K562 (cell line): ENCODE measurements at regions not wholly inside any gene's neighbourhood (a gene's known extent, or its start where the extent isn't known, plus 50 kb on each side); places are given as distances from the start of the nearest gene placed in this dataset.

Experiments
- CBX1 ChIP-seq: sonication (generic); IDR thresholded peaks from 2 replicates; pipeline ENCODE4 v1.6.1; 2016; ENCODE audit warnings: antibody characterized with exemption, low read depth, mild to moderate bottlenecking
- CREB3 ChIP-seq: fragments of 450-650 bp; conservative IDR thresholded peaks from 2 replicates; pipeline ENCODE4 v1.6.1; 2016; ENCODE audit warnings: missing genetic modification characterization, low read depth, mild to moderate bottlenecking, missing compliant biosample characterization, moderate library complexity
- HDAC1 ChIP-seq, 2 experiments: fragments of 450-650 bp; IDR thresholded peaks; 2 replicates each; pipeline ENCODE4 v1.6.1; 2016 to 2017; ENCODE audit warnings: inconsistent platforms in 1 of 2, mild to moderate bottlenecking in 1 of 2, moderate library complexity in 1 of 2
- MXI1 ChIP-seq: IDR thresholded peaks from 2 replicates; pipeline ENCODE4 v1.6.1; 2011; ENCODE audit warnings: low read depth, mild to moderate bottlenecking, improper control_type of control experiment, low read length
- POLR2G ChIP-seq: fragments of 200-400 bp; formaldehyde crosslinking; IDR thresholded peaks from 2 replicates; pipeline ENCODE4 v1.6.1; 2017; ENCODE audit warnings: low read depth, mild to moderate bottlenecking, antibody characterized with exemption, low read length, moderate library complexity
- SIRT6 ChIP-seq: IDR thresholded peaks from one replicate; pipeline ENCODE4 v1.6.1; 2012; ENCODE audit warnings: low read depth, mild to moderate bottlenecking, control low read depth, inconsistent platforms, low read length, moderate library complexity
- THRB ChIP-seq: fragments of 450-650 bp; formaldehyde crosslinking; conservative IDR thresholded peaks from 2 replicates; pipeline ENCODE4 v1.4.0; 2022; ENCODE audit warnings: mild to moderate bottlenecking, missing genetic modification characterization
- ZBTB11 ChIP-seq, 3 experiments: fragments of 200-800 bp in 1 of 3; fragments of 250-450 bp in 1 of 3; fragments of 450-650 bp in 1 of 3; sonication (Bioruptor Pico) in 1 of 3; sonication (Bioruptor generic) in 1 of 3; formaldehyde crosslinking in 1 of 3; IDR thresholded peaks; 2 replicates each; pipeline versions ENCODE4 v1.6.1 to v1.8.0; 2016 to 2022; ENCODE audit warnings: mild to moderate bottlenecking in 2 of 3, missing genetic modification characterization in 2 of 3, missing compliant biosample characterization in 1 of 3, moderate library complexity in 1 of 3
- ZNF584 ChIP-seq: fragments of 200-800 bp; sonication (Bioruptor generic); IDR thresholded peaks from 2 replicates; pipeline ENCODE4 v1.6.1; 2016; ENCODE audit warnings: low read depth, mild to moderate bottlenecking, missing genetic modification characterization, missing compliant biosample characterization
- ZNF740 ChIP-seq, 3 experiments: fragments of 200-800 bp in 1 of 3; sonication (Bioruptor generic) in 1 of 3; sonication (generic) in 1 of 3; formaldehyde crosslinking in 1 of 3; IDR thresholded peaks; 2 replicates each; pipeline versions ENCODE4 v1.6.1 to v1.8.0; 2016 to 2022; ENCODE audit warnings: mild to moderate bottlenecking in 2 of 3, missing compliant biosample characterization in 2 of 3, missing genetic modification characterization in 2 of 3, missing genetic modification reagents in 1 of 3

- TF ChIP-seq ZBTB11 (CRISPR knock-in tag; IDR thresholded peaks at IDR 0.05) (no peak), SIRT6 (no peak), THRB (CRISPR knock-in tag) (no peak), CBX1 (no peak), ZNF740 (CRISPR knock-in tag; IDR thresholded peaks at IDR 0.05) (no peak), ZNF740 (tag; IDR thresholded peaks at IDR 0.05) (no peak), ZNF584 (CRISPR knock-in tag) (no peak), MXI1 (no peak), CREB3 (tag) (no peak), HDAC1 (IDR thresholded peaks at IDR 0.05) (no peak), POLR2G (no peak)
These were observed 69.0 kb upstream of the AHI1 start (continued) for GRCh38 chr6:135566311-135567068.
